Spleen (tissue), 11 donors: ENCODE measurements at regions not wholly inside any gene's neighbourhood (a gene's known extent, or its start where the extent isn't known, plus 50 kb on each side); places are given as distances from the start of the nearest gene placed in this dataset.

Experiments
- DNase-seq: peaks from one replicate; pipeline ENCODE4 v3.0.0-alpha.2; 2020
- H3K27ac ChIP-seq, 8 donors: fragments of 200-600 bp; sonication (generic) in 7 of 8; 1 replicate in 4 of 8; 2 replicates in 4 of 8; pipeline versions ENCODE4 v1.5.0 to v1.8.0; 2016 to 2021; ENCODE audit warnings: inconsistent platforms in 4 of 8, mild to moderate bottlenecking in 4 of 8, moderate library complexity in 1 of 8
- H3K27me3 ChIP-seq, 7 donors: fragments of 200-600 bp; sonication (generic) in 6 of 7; replicated peaks in 1 of 7; 1 replicate in 4 of 7; 2 replicates in 3 of 7; pipeline versions ENCODE4 v1.5.0 to v1.8.0; 2016 to 2021; ENCODE audit warnings: inconsistent platforms in 3 of 7, mild to moderate bottlenecking in 1 of 7
- H3K36me3 ChIP-seq, 6 donors: fragments of 200-600 bp; sonication (generic) in 5 of 6; 1 replicate in 4 of 6; 2 replicates in 2 of 6; pipeline versions ENCODE4 v1.5.0 to v1.8.0; 2016 to 2021; ENCODE audit warnings: inconsistent platforms in 2 of 6
- H3K4me1 ChIP-seq, 6 donors: fragments of 200-600 bp; sonication (generic) in 5 of 6; 1 replicate in 3 of 6; 2 replicates in 3 of 6; pipeline versions ENCODE4 v1.5.0 to v1.8.0; 2016 to 2021; ENCODE audit warnings: inconsistent platforms in 3 of 6
- H3K4me3 ChIP-seq, 8 donors: fragments of 200-600 bp; sonication (generic) in 7 of 8; 1 replicate in 4 of 8; 2 replicates in 4 of 8; pipeline versions ENCODE4 v1.5.0 to v1.8.0; 2016 to 2021; ENCODE audit warnings: inconsistent platforms in 4 of 8, mild to moderate bottlenecking in 4 of 8, moderate library complexity in 2 of 8
- H3K9me3 ChIP-seq, 8 donors: fragments of 200-600 bp; sonication (generic) in 7 of 8; 1 replicate in 4 of 8; 2 replicates in 4 of 8; pipeline versions ENCODE4 v1.5.0 to v1.8.0; 2016 to 2021; ENCODE audit warnings: inconsistent platforms in 4 of 8
- CTCF ChIP-seq, 11 experiments: fragments of 200-600 bp in 7 of 11; fragments of 450-650 bp in 4 of 11; sonication (generic) in 4 of 11; IDR thresholded peaks in 8 of 11; conservative IDR thresholded peaks in 3 of 11; 1 replicate in 7 of 11; 2 replicates in 4 of 11; pipeline versions ENCODE4 v1.4.0 to v1.8.0; 2016 to 2021; ENCODE audit warnings: antibody characterized with exemption in 11 of 11, inconsistent platforms in 4 of 11, mild to moderate bottlenecking in 1 of 11
- POLR2A ChIP-seq, 3 donors: fragments of 450-650 bp; IDR thresholded peaks; one replicate each; pipeline ENCODE4 v1.5.1; 2017; ENCODE audit warnings: antibody characterized with exemption in 3 of 3, mild to moderate bottlenecking in 1 of 3
- POLR2AphosphoS5 ChIP-seq, 3 donors: sonication (generic); formaldehyde crosslinking; IDR thresholded peaks; one replicate each; pipeline ENCODE4 v1.5.1; 2017; ENCODE audit warnings: antibody characterized with exemption in 3 of 3
- WGBS, 5 donors: extraction: QIAGEN DNeasy Blood & Tissue Kit in 3 of 5; methylation state at CpG; one replicate each; pipeline versions ENCODE4 v1.1.5 to v1.1.7; 2013 to 2018; 5-methylcytosine and 5-hydroxymethylcytosine counted together
- intact Hi-C: fragments of 100-400 bp; cut with DNase I; formaldehyde crosslinking; loops from one replicate; pipeline ENCODE4 v1.15.0; 2023; ENCODE audit warnings: low total_unique reads
- donor health status: healthy with polysubstance abuse.
- donor health status: DM: no; HTN: no; CAD: no; lungs with moderate emphysema.
- donor health status: DM: no; HTN: no; CAD: no.
- donor health status: Bipolar disorder and iron deficiency.
- donor health status: healthy.
- donor health status: DM: no; HTN: no; CAD: no.
- donor health status: DM: yes; HTN: yes; CAD: no.

- TF ChIP-seq POLR2A (IDR thresholded peaks at IDR 0.05) (no peak), CTCF (IDR thresholded peaks at IDR 0.05 in 8 of 11, conservative IDR thresholded peaks at IDR 0.05 in 3 of 11) (no peak), POLR2AphosphoS5 (IDR thresholded peaks at IDR 0.05) (no peak)
- no peaks in the 10 kb centered on the region for H3K4me1 ChIP-seq
- WGBS, 5 donors = 87 to 97% (median 92%) methylated on average over 4 of the region's 4 CpGs
- DNase-seq = no peak
- H3K36me3 ChIP-seq = no peaks in the 10 kb centered on the region
- intact Hi-C loops = no loop called here
- H3K27me3 ChIP-seq = no peaks in the 10 kb centered on the region
- peaks cover 0 to 7% (median 0%) of the 10 kb centered on the region in 8 donors for H3K9me3 ChIP-seq
- H3K27ac ChIP-seq = no peak overlapping the region
- H3K4me3 ChIP-seq = no peak overlapping the region
These were observed 1082.2 kb upstream of the DDX18 start for GRCh38 chr2:116732322-116732721.

GRCh38 chr2:116733699-116734098 lies 1080.8 kb upstream of the DDX18 start:
- Histone ChIP-seq H3K27me3 (no peaks in the 10 kb centered on the region), H3K36me3 (no peaks in the 10 kb centered on the region), H3K4me1 (no peaks in the 10 kb centered on the region), H3K27ac (no peak overlapping the region), H3K4me3 (no peak overlapping the region), H3K9me3 (peaks cover 0 to 2% (median 0%) of the 10 kb centered on the region in 8 donors)
- no peak for TF ChIP-seq CTCF (IDR thresholded peaks at IDR 0.05 in 8 of 11, conservative IDR thresholded peaks at IDR 0.05 in 3 of 11)
- no peak for TF ChIP-seq POLR2A (IDR thresholded peaks at IDR 0.05)
- no peak for TF ChIP-seq POLR2AphosphoS5 (IDR thresholded peaks at IDR 0.05)
- DNase-seq = no peak
- WGBS, 5 donors = 88 to 97% (median 94%) methylated on average over 3 of the region's 3 CpGs
- intact Hi-C loops = no loop called here

GRCh38 chr2:116737951-116738350 lies 1076.5 kb upstream of the DDX18 start:
- no peaks in the 10 kb centered on the region for H3K4me1 ChIP-seq
- 76 to 90% (median 84%) methylated on average over 3 of the region's 3 CpGs for WGBS, 5 donors
- no peaks in the 10 kb centered on the region for H3K36me3 ChIP-seq
- no peak for DNase-seq
- intact Hi-C loops = no loop called here
- H3K9me3 ChIP-seq = no peaks in the 10 kb centered on the region
- no peak overlapping the region for H3K27ac ChIP-seq
- no peaks in the 10 kb centered on the region for H3K27me3 ChIP-seq
- no peak for TF ChIP-seq POLR2A (IDR thresholded peaks at IDR 0.05)
- H3K4me3 ChIP-seq = no peak overlapping the region

- TF ChIP-seq CTCF (IDR thresholded peaks at IDR 0.05 in 8 of 11, conservative IDR thresholded peaks at IDR 0.05 in 3 of 11) = no peak
- TF ChIP-seq POLR2AphosphoS5 (IDR thresholded peaks at IDR 0.05) = no peak
- no peak for TF ChIP-seq POLR2A (IDR thresholded peaks at IDR 0.05)
- Histone ChIP-seq H3K27ac (no peak overlapping the region), H3K27me3 (no peaks in the 10 kb centered on the region), H3K36me3 (no peaks in the 10 kb centered on the region), H3K4me3 (no peak overlapping the region), H3K4me1 (no peaks in the 10 kb centered on the region), H3K9me3 (peaks cover 0 to 4% (median 0%) of the 10 kb centered on the region in 8 donors)
- intact Hi-C loops = no loop called here
- 58 to 84% (median 66%) methylated on average over 1 of the region's 1 CpG for WGBS, 5 donors
- DNase-seq = no peak
These were observed 1067.4 kb upstream of the DDX18 start for GRCh38 chr2:116747103-116747502.

- intact Hi-C loops = no loop called here
- DNase-seq = no peak
- H3K27ac ChIP-seq = no peak overlapping the region
These were observed 1064.5 kb upstream of the DDX18 start for GRCh38 chr2:116749994-116750393.

More at GRCh38 chr2:116749994-116750393, 1064.5 kb upstream of the DDX18 start:
- Histone ChIP-seq H3K36me3 (no peaks in the 10 kb centered on the region), H3K4me3 (no peak overlapping the region), H3K4me1 (no peaks in the 10 kb centered on the region), H3K27me3 (no peaks in the 10 kb centered on the region), H3K9me3 (peaks cover 0 to 10% (median 4%) of the 10 kb centered on the region in 8 donors)
- TF ChIP-seq POLR2AphosphoS5 (IDR thresholded peaks at IDR 0.05) (no peak), CTCF (IDR thresholded peaks at IDR 0.05 in 8 of 11, conservative IDR thresholded peaks at IDR 0.05 in 3 of 11) (no peak), POLR2A (IDR thresholded peaks at IDR 0.05) (no peak)
